Fibroblast of skin of back (primary cell): ENCODE measurements at regions not wholly inside any gene's neighbourhood (a gene's known extent, or its start where the extent isn't known, plus 50 kb on each side); places are given as distances from the start of the nearest gene placed in this dataset.

Experiments used
- DNase-seq: peaks from one replicate; pipeline ENCODE4 v3.0.0-alpha.2; 2013

GRCh38 chr20:11430652-11431051, 487.0 kb upstream of the BTBD3 start:
- no peak for DNase-seq

- peak; percentile 63 for DNase-seq
These were observed 486.1 kb upstream of the BTBD3 start for GRCh38 chr20:11431621-11432020.

- peak; percentile 86 for DNase-seq
These were observed 485.3 kb upstream of the BTBD3 start for GRCh38 chr20:11432407-11432806.

- DNase-seq, result no peak
These were observed 481.4 kb upstream of the BTBD3 start for GRCh38 chr20:11436113-11436905.

GRCh38 chr20:11437090-11437489, 480.6 kb upstream of the BTBD3 start:
- no peak for DNase-seq

- no peak for DNase-seq
These were observed 479.9 kb upstream of the BTBD3 start for GRCh38 chr20:11437611-11438380.

GRCh38 chr20:11438412-11438811, 479.3 kb upstream of the BTBD3 start:
- DNase-seq, result no peak

- no peak for DNase-seq
These were observed 474.1 kb upstream of the BTBD3 start for GRCh38 chr20:11443382-11444119.

- DNase-seq, result no peak
These were observed 472.5 kb upstream of the BTBD3 start for GRCh38 chr20:11445161-11445560.

GRCh38 chr20:11445891-11446290, 471.8 kb upstream of the BTBD3 start:
- DNase-seq, result no peak

- no peak for DNase-seq
These were observed 470.2 kb upstream of the BTBD3 start for GRCh38 chr20:11447371-11448100.

- DNase-seq, result no peak
These were observed 469.1 kb upstream of the BTBD3 start for GRCh38 chr20:11448554-11448953.

- peak; percentile 47 for DNase-seq
These were observed 465.9 kb upstream of the BTBD3 start for GRCh38 chr20:11451793-11452291.

- peak; percentile 71 for DNase-seq
These were observed 465.4 kb upstream of the BTBD3 start for GRCh38 chr20:11452326-11452725.

- peak; percentile 87 for DNase-seq
These were observed 464.3 kb upstream of the BTBD3 start for GRCh38 chr20:11453430-11453829.

- peak; percentile 85 for DNase-seq
These were observed 462.5 kb upstream of the BTBD3 start for GRCh38 chr20:11454966-11455799.

GRCh38 chr20:11457488-11457887, 460.2 kb upstream of the BTBD3 start:
- no peak for DNase-seq

- DNase-seq, result peak; percentile 11
These were observed 458.4 kb upstream of the BTBD3 start for GRCh38 chr20:11459090-11459890.

GRCh38 chr20:11467436-11467835, 450.3 kb upstream of the BTBD3 start:
- no peak for DNase-seq

GRCh38 chr20:11468880-11469279, 448.8 kb upstream of the BTBD3 start:
- no peak for DNase-seq
